ENCODE measurements at regions not wholly inside any gene's neighbourhood (a gene's known extent, or its start where the extent isn't known, plus 50 kb on each side); places are given as distances from the start of the nearest gene placed in this dataset.

DNA sequence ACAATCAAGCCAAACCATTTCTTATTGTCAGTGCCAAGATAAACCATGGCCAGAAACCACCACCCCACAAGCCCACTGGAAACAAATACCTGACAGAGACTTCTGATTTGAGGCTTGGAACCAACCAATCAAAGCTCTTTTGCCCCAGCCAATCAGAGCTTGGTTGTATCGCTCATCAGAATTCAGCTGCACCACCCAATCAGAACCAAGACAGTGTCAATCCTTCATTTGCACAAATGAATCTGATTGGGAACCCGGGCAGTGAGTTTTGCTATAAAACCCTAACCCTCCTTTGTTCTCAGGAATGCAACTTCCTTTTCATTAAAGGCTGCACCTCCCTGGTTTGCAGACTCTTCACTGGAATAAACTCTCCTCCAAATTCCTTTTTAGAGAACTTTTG lies 87.4 kb downstream of the ELAPOR2 start:
- no peak for DNase-seq

DNA sequence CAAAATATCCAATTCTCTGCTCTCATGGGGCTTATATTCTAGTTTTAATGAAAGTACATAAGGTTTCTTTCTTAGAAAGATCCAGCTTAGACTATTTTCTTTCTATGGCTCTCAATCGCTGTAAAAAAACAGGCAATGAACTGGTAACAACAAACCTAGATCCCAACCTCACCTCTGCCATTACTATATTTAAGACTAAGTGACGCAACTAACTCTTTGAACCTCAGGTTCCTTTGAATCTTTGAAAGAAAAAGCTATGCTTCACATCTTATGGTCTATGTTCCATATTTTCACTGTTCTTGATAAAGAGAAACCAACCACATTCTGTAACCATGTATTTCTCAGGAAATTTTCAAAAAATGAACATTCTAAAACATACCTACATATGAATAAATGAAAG lies 88.5 kb downstream of the ELAPOR2 start:
- no peak for DNase-seq

DNA sequence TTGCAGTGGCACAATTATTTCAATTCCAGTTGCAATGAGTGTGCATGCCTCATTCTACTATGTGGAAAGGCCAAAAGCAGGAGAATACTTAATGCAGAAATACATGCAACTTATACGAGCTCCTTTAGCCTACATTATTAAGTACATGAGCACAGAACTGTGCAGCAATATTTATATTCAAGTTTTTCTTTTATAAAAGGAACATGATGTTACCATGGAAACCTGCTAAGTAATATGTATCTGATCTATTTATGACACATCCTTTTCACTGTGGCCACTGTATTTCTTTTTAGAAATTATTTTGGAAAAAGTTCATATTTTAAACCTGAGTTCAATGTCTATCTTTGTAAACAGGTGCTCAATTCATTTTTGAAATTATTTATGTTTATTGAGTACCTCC lies 88.9 kb downstream of the ELAPOR2 start:
- no peak for DNase-seq

DNA sequence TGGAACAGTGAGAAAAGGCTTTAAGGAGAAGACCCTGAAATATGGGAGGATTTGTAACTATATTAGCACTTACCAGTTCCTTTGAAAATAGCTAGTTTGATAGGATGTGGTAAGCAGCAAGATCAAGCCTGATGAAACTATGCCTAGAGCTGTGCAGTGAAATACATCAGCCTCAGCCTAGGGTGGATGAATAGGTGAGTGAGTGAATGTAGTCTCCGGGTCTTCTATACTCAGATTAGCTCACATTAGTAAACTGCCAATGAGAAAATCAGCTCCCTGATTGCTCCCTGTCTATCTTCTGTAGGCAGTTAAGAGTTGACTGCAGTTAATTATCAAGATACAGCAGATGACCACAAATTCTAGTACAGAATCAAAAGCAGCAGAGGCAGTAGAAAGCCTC lies 89.6 kb downstream of the ELAPOR2 start:
- DNase-seq = no peak

DNA sequence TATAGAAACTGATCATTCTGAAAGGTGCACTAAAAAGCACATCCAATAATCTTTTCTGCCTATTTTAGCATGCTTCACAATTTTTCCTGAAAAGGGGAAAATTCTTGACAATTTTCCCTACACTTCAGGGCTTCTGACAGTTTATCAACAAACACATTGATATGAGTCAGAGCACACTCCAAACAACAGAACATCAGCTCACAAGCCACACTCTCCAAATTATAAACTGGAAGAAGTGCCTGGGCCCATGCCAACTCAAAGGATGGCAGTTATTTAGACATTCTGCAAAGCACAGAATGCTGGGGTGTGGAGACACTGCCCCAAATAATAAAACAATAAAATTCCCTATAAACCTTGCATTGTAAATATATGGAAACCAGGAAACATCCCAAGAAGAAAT lies 90.8 kb downstream of the ELAPOR2 start:
- no peak for DNase-seq

GRCh38 chr7:86966916-86967315 lies 92.5 kb downstream of the ELAPOR2 start:
- no peak for DNase-seq

DNA sequence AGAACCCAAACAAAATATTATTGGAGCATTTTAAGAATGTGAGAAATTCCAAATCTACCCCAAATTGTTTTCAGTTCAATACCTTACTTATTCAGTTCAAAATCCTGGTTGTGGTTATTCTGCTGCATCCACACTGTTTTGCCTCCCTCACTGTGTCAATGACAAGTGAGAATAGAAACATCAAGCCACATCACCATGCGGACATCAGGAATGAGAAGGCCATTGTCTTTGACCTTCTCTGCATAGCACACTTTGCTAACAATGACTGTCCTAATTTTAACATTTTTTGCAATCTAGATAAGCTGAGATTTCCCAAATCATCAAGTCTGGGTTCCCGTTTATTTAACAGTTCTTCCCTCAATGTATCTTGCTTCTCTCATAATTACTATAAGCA lies 93.7 kb downstream of the ELAPOR2 start:
- no peak for DNase-seq

DNA sequence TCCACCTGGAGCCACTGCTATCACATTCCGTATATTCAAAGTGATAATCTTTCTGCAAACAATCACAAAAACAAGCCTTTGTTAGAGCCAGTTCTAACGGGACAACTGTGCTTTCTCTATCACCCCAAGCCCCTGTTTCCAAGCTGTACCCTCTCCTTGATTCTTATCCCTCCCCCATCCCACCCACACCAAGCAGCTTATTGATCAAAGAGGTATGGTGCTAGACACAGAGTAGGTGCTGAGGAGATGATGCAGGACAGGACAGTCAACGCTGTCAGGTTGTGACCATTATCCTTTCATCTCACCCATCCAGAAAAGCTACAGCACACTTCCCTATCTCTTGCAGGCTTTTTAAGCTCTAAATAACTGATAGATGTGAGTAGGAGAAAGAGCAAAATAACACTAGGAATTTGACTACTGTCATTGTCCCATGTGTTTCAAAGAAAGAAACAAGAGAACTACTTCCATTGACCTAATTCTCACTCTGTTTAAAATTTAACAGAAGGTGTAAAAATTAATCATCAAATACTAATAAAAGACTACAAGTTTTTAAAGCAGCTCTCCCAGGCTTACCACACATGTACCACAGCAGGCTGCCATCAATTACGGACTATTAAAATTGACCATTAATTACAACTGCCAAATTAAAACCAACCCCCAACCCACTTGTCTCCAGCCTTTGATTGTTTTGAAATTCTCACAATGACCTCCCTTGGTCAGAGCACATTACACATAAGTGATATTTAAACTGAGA lies 94.3 kb downstream of the ELAPOR2 start:
- no peak for DNase-seq

GRCh38 chr7:86963599-86964230 lies 95.7 kb downstream of the ELAPOR2 start:
- DNase-seq = no peak

- DNase-seq = no peak
Observed at GRCh38 chr7:86962623-86963022, 96.8 kb downstream of the ELAPOR2 start.

DNA sequence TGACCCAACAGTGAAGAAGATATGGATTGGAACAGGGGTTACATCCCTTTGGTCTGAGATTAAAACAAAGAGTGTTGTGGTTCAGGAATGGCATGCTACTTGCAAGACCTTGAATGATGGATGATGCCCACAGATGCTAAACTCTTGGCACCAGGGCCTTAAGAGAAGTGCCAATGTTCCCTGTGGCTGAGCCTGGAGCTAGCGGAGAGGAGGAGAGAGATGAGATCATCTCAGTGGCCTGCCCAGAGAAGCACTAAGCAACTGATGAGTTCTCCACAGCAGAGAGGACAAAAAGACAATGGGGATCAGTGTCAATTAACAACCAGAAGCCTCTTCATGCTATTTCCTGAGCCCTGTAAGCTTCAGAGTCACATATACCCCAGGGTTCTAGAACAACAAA lies 97.8 kb downstream of the ELAPOR2 start:
- DNase-seq = no peak

DNA sequence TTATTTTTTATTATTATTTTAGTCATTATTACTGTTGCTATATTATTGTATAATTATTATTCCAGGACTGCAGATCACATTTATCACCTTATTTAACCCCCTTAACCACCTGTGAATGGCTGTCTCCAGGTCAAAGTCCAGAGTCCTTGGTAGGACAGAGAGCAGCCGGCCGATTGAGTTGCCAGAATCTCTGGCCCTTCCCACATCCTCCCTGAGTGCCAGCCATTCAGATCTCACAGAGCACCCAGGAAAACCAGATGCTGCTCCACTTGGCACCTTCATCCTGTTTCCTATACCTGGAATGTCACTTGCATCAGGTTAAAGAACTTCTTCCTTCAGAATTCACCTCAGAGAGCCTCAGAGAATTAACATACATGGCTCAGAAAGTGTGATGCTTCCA lies 101.1 kb downstream of the ELAPOR2 start:
- no peak for DNase-seq

- no peak for DNase-seq
Observed at GRCh38 chr7:86956567-86956966, 102.9 kb downstream of the ELAPOR2 start.

DNA sequence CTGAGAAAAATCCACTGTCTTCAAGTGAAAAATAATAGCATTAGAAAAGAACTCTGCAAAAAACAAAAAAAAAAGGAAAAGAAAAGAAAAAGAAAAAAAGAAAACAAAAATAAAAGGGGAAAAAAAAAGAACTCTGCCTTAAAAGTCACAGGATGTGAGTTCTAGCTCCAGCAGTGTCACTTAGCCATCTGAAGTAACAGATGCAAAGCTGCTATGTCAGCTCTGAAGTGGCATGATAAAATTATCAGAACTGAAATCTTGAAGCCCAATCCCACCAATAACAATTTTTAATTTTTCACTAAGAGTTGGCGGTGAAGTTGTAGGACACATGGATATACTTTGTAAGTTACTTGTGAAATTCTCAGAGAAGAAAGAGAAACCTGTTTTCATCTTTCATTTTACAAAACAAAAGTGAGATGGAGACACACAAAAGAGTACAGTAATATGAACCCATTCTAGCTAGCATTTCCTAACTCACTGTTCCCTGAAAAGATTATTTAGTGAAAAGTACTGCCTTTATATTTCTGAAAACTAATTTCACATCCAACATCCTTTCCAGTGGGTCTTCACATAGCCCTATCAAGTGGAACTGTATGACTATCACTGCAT lies 103.5 kb downstream of the ELAPOR2 start:
- DNase-seq = no peak

GRCh38 chr7:86954971-86955370 lies 104.5 kb downstream of the ELAPOR2 start:
- no peak for DNase-seq

- no peak for DNase-seq
Observed at GRCh38 chr7:86953653-86954336, 105.7 kb downstream of the ELAPOR2 start.

- DNase-seq = no peak
Observed at GRCh38 chr7:86953219-86953618, 106.2 kb downstream of the ELAPOR2 start.

DNA sequence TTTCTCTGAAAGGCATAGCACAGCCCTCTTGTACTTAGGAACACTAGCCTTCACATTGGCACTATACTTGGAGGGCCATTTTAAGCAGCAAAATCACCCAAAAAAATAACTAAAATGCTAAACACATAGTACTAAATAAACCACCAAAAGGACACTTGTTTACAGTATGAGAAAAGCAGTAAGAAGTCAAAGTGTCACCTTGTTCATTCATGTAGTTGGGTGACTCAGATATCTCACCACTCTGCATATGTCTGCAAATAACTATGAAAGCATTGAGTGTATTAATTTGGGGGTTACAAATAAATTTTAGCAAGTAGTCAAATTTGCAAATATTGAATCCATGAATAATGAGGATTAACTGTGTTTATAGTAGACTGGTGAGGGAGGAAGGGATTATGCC lies 107.6 kb downstream of the ELAPOR2 start:
- no peak for DNase-seq

GRCh38 chr7:86950944-86951343 lies 108.5 kb downstream of the ELAPOR2 start:
- DNase-seq = no peak

DNA sequence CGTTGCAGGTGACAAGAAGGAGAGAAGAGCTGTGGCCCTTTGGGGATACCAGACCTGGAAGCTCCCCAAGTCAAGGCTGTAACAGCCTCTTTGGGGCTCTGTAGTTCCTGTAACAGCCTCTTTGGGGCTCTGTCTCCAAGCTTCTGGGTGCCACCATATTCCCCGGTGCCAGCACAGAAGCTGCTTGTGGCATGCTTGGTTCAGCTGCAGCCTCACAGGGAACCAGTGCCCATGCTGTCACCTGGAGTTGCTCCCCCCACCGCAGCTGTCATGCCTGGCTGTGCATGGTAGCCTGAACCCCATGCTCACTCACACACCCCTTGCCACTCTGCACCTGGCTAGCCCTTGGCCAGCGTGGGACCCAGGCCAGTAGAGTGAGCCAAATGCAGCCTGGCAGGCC lies 109.1 kb downstream of the ELAPOR2 start:
- DNase-seq = no peak

DNA sequence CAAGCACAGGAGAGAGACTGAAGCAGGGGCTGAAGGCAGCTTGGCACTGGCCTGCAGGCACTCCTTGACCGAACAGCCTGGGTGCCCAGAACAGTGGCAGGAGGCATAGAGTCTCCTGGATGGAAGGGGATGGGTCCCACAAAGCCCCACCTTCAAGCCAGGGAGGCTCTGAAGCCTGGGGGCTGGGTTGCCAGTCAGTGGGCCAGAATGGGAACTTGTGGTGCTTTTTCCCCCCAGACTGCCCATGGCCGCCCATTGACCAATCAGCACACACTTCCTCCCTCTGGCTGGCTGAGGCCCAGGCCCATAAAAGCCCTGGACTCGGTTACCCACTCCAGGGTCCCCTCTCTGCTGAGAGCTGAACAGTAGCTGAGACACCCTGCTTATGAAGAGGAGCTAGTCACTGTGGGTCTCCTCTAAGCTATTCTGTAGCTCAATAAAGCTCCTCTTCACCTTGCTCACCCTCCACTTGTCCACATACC lies 109.6 kb downstream of the ELAPOR2 start:
- no peak for DNase-seq

DNA sequence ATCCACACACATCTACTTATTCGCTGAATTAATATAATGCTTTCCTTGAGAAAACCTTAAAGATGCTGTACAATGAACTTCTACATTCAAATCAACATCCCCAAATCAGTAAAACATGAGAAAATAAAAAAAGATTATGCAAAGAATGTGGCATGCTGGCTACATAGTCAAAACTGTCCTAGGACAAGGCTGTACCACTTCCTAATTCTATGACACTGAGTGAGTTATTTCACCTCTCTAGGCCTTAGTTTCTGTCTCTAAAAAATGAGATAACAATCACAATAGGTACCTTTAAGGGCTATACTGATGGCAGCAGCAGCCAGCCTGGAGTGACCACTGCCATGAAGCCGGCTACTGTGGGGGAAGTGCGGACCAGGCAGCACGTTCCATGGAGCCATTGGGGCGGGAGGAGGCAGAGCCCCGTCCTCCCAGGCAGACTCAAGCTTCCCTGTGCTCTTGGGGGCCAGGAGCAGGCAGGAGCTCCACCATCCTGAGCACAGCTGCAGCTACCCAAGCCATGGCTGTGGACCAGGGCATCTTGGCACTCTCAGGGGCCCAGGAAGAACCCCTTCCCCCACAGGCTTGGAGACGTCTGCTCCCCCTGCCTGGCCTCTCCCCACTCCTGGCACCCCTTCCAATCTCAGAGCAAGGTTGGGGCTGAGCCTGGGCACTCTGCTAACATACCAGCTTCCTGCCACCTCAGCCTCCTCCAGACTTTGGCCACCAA lies 110.2 kb downstream of the ELAPOR2 start:
- no peak for DNase-seq

GRCh38 chr7:86947929-86948328 lies 111.5 kb downstream of the ELAPOR2 start:
- no peak for DNase-seq

Data from right kidney (tissue), 1 donor.